WI38 (cell line): ENCODE measurements at regions not wholly inside any gene's neighbourhood (a gene's known extent, or its start where the extent isn't known, plus 50 kb on each side); places are given as distances from the start of the nearest gene placed in this dataset.

ENCODE experiments used
- H3K4me3 ChIP-seq: 2 replicates; pipeline ENCODE4 v1.5.1; 2011; ENCODE audit warnings: low read depth, mild to moderate bottlenecking, control low read depth, low read length
- TF ChIP-seq, protein P1 (sequence below): IDR thresholded peaks from 2 replicates; pipeline ENCODE4 v1.5.1; 2012; ENCODE audit warnings: low read depth, mild to moderate bottlenecking, control low read depth, low read length

DNA sequence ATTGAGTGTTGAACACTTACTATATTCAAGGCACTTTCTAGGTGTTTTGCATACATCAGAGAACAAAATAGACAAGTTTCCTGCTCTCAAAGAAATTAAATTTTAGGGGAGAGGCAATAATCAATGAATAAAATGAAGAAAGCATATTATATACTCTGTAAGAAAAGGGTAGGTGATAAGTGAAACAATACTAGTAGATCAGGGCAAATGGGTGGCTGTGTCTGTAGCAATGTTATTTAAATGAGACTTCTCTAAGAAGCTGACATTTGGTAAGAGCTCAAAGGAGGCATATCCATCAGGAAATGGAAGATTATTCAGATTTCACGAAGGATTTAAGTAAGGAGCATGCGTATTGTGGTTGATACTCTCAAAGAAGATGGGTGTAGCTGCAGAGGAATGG, 1291.6 kb downstream of the NSUN3 start:
- H3K4me3 ChIP-seq, result no peak overlapping the region
- TF ChIP-seq, protein P1, sequence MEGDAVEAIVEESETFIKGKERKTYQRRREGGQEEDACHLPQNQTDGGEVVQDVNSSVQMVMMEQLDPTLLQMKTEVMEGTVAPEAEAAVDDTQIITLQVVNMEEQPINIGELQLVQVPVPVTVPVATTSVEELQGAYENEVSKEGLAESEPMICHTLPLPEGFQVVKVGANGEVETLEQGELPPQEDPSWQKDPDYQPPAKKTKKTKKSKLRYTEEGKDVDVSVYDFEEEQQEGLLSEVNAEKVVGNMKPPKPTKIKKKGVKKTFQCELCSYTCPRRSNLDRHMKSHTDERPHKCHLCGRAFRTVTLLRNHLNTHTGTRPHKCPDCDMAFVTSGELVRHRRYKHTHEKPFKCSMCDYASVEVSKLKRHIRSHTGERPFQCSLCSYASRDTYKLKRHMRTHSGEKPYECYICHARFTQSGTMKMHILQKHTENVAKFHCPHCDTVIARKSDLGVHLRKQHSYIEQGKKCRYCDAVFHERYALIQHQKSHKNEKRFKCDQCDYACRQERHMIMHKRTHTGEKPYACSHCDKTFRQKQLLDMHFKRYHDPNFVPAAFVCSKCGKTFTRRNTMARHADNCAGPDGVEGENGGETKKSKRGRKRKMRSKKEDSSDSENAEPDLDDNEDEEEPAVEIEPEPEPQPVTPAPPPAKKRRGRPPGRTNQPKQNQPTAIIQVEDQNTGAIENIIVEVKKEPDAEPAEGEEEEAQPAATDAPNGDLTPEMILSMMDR, result no peak

DNA sequence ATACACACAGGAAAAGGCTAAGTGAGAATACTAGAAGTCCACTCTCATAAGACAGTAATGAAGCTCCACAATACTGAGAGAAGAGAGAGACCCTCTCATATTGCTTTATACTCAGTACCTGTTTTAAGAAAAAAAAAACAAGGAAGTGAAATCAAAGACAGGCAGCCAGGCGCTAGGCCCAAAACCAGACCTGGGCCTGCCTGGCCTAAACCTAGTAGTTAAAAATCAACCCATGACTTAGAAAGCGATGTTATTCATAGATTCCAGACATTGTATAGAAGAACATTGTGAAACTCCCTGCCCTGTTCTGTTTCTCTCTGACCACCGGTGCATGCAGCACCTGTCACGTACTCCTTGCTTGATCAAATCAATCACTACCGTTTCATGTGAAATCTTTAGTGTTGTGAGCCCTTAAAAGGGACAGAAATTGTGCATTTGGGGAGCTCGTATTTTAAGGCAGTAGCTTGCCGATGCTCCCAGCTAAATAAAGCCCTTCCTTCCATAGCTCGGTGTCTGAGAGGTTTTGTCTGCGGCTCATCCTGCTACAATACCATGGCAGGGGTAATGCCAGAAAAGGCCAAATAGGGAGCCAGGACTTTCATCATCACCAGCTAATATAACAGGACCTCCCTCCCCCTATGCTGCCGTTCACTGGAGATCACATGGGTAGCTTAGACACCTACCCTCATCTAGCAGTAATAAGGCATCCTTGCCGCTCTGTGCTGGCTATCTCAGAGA, 1294.1 kb downstream of the NSUN3 start:
- TF ChIP-seq, protein P1, result no peak
- H3K4me3 ChIP-seq, result no peak overlapping the region

- no peak overlapping the region for H3K4me3 ChIP-seq
- TF ChIP-seq, protein P1, result no peak
These were observed 1324.6 kb downstream of the NSUN3 start for GRCh38 chr3:95387242-95388021.

- TF ChIP-seq, protein P1, result no peak
- no peak overlapping the region for H3K4me3 ChIP-seq
These were observed 1327.0 kb downstream of the NSUN3 start for GRCh38 chr3:95389725-95390313.

DNA sequence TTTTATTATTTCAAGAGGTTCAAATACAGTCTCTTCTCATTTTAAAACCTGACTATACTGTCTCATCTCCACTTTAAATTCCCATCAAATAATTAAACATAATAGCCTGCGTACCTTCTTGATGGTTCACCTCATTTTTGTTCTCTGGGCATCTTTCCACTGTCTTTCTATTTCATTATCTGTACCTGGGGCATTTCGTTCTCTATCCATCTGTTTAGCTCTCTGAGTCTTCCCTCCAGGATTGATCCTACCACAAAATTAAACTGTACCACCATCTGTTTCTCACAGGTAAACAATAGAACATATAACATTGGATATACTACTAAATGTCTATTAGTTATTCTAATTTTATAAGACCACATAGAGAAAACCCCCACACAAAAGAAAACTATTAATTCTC, 1331.4 kb downstream of the NSUN3 start:
- TF ChIP-seq, protein P1, result no peak
- no peak overlapping the region for H3K4me3 ChIP-seq

GRCh38 chr3:95399585-95399984, 1336.7 kb downstream of the NSUN3 start:
- TF ChIP-seq, protein P1, result no peak
- no peak overlapping the region for H3K4me3 ChIP-seq

DNA sequence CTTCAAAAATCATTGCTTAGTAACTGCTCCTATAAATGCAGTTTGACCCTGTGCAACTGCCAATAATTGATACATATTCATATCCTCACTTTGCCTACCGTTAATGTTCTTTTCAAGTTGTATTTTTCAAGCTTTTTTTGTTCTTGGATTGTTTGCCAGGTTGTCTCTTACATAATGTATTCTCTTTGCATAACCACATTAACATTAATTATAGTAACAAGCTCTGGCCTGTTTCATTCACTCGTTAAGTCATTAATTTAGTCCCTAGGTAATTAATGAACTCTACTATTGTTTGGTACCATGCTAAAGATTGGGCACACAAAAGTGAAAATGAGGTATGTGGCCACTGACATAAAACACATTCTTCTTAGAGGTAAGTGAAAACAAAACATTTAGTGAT, 1338.8 kb downstream of the NSUN3 start:
- TF ChIP-seq, protein P1, result no peak
- no peak overlapping the region for H3K4me3 ChIP-seq
